SK-N-SH (cell line): ENCODE measurements at regions not wholly inside any gene's neighbourhood (a gene's known extent, or its start where the extent isn't known, plus 50 kb on each side); places are given as distances from the start of the nearest gene placed in this dataset.

Source experiments
- CTCF ChIA-PET: fragments of 300-600, 350-600 bp; formaldehyde crosslinking; extraction: SDS; loops from one replicate; lab custom pipeline; 2021; lab: Yijun Ruan, JAX
- POLR2A ChIA-PET: fragments of 350-600 bp; sonication (Branson Sonifier 250); formaldehyde crosslinking; extraction: SDS; loops from one replicate; lab custom pipeline; 2020; ENCODE audit warnings: antibody characterized with exemption, inconsistent platforms; lab: Yijun Ruan, JAX
- DNase-seq: peaks from one replicate; pipeline ENCODE4 v3.0.0; 2012
- H2AFZ ChIP-seq: fragments of 200-600 bp; sonication (generic); 2 replicates; pipeline ENCODE4 v1.8.1; 2016; ENCODE audit warnings: antibody characterized with exemption, mild to moderate bottlenecking, low read depth
- H3F3A ChIP-seq: fragments of 200-600 bp; sonication (generic); replicated peaks from 2 replicates; pipeline ENCODE3; 2016; ENCODE audit warnings: antibody characterized with exemption, mild to moderate bottlenecking; ENCODE audit not compliant: insufficient read depth
- H3K27ac ChIP-seq, 2 experiments: fragments of 200-500 bp in 1 of 2; fragments of 200-600 bp in 1 of 2; sonication (Bioruptor generic) in 1 of 2; sonication (generic), shearing (Covaris generic) in 1 of 2; 2 replicates each; pipeline versions ENCODE4 v1.5.1 to v1.6.1; 2014 to 2016; ENCODE audit warnings: low read depth in 2 of 2, inconsistent platforms in 1 of 2, low read length in 1 of 2, mild to moderate bottlenecking in 1 of 2, mixed read lengths in 1 of 2
- H3K27me3 ChIP-seq: fragments of 200-600 bp; sonication (generic), shearing (Covaris generic); 2 replicates; pipeline ENCODE4 v1.6.1; 2016; ENCODE audit warnings: mixed run types; ENCODE audit not compliant: insufficient read depth
- H3K36me3 ChIP-seq, 2 experiments: fragments of 200-500 bp in 1 of 2; fragments of 200-600 bp in 1 of 2; sonication (Bioruptor generic) in 1 of 2; sonication (generic) in 1 of 2; replicated peaks in 1 of 2; 2 replicates each; pipeline versions ENCODE3 to v1.5.1; 2014 to 2016; ENCODE audit warnings: low read length in 1 of 2, mild to moderate bottlenecking in 1 of 2; ENCODE audit not compliant: insufficient read depth in 2 of 2, control insufficient read depth in 1 of 2
- H3K4me1 ChIP-seq, 2 experiments: fragments of 200-500 bp in 1 of 2; fragments of 200-600 bp in 1 of 2; sonication (Bioruptor generic) in 1 of 2; sonication (generic), shearing (Covaris generic) in 1 of 2; 2 replicates each; pipeline versions ENCODE4 v1.5.1 to v1.6.1; 2014 to 2016; ENCODE audit warnings: low read depth in 1 of 2, low read length in 1 of 2, mixed run types in 1 of 2; ENCODE audit not compliant: insufficient read depth in 2 of 2, control insufficient read depth in 1 of 2
- H3K4me2 ChIP-seq: fragments of 200-600 bp; sonication (generic), shearing (Covaris generic); 2 replicates; pipeline ENCODE4 v1.6.1; 2017; ENCODE audit warnings: mixed run types
- H3K4me3 ChIP-seq, 2 experiments: fragments of 200-500 bp in 1 of 2; fragments of 200-600 bp in 1 of 2; sonication (Bioruptor generic) in 1 of 2; sonication (generic), shearing (Covaris generic) in 1 of 2; 2 replicates each; pipeline versions ENCODE4 v1.5.1 to v1.8.1; 2014 to 2016; ENCODE audit warnings: low read depth in 2 of 2, inconsistent platforms in 1 of 2, low read length in 1 of 2, mild to moderate bottlenecking in 1 of 2, mixed read lengths in 1 of 2, moderate library complexity in 1 of 2
- H3K79me2 ChIP-seq: fragments of 200-600 bp; sonication (generic); 2 replicates; pipeline ENCODE4 v1.8.1; 2017; ENCODE audit warnings: mild to moderate bottlenecking; ENCODE audit not compliant: insufficient read depth
- H3K9ac ChIP-seq: fragments of 200-600 bp; sonication (generic); 2 replicates; pipeline ENCODE4 v1.6.1; 2017; ENCODE audit warnings: mixed run types
- H3K9me2 ChIP-seq: fragments of 200-600 bp; sonication (generic); 2 replicates; pipeline ENCODE4 v1.6.1; 2017; ENCODE audit warnings: mixed run types
- H3K9me3 ChIP-seq: fragments of 200-600 bp; sonication (generic); 2 replicates; pipeline ENCODE4 v1.6.1; 2017; ENCODE audit warnings: mixed run types, mild to moderate bottlenecking, moderate library complexity
- H4K20me1 ChIP-seq: fragments of 200-600 bp; sonication (generic); 2 replicates; pipeline ENCODE4 v1.6.1; 2017; ENCODE audit warnings: mild to moderate bottlenecking, mixed run types; ENCODE audit not compliant: insufficient read depth
- EZH2phosphoT487 ChIP-seq: fragments of 200-600 bp; sonication (generic); IDR thresholded peaks from 2 replicates; pipeline ENCODE4 v1.6.1; 2017; ENCODE audit warnings: low read depth, mixed run types, mild to moderate bottlenecking, antibody characterized with exemption, moderate library complexity, borderline replicate concordance
- FOXJ3 ChIP-seq: sonication (generic); formaldehyde crosslinking; IDR thresholded peaks from 2 replicates; pipeline ENCODE4 v1.5.1; 2020; ENCODE audit warnings: mild to moderate bottlenecking, missing genetic modification reagents
- GABPA ChIP-seq: IDR thresholded peaks from 2 replicates; pipeline ENCODE4 v1.4.0; 2012; ENCODE audit warnings: low read depth, mild to moderate bottlenecking
- IRF3 ChIP-seq: fragments of 150-350 bp; IDR thresholded peaks from 2 replicates; pipeline ENCODE4 v1.6.1; 2016; ENCODE audit warnings: mild to moderate bottlenecking, low read depth, low read length
- JUND ChIP-seq: IDR thresholded peaks from 2 replicates; pipeline ENCODE4 v1.4.0; 2012
- MEF2A ChIP-seq: IDR thresholded peaks from 2 replicates; pipeline ENCODE4 v1.4.0; 2012; ENCODE audit warnings: low read depth, borderline replicate concordance
- NFIC ChIP-seq: IDR thresholded peaks from 2 replicates; pipeline ENCODE4 v1.4.0; 2012; ENCODE audit warnings: borderline replicate concordance
- NRF1 ChIP-seq: IDR thresholded peaks from 2 replicates; pipeline ENCODE4 v1.6.1; 2012; ENCODE audit warnings: low read depth, mild to moderate bottlenecking, low read length
- PBX3 ChIP-seq: IDR thresholded peaks from 2 replicates; pipeline ENCODE4; 2012
- RAD21 ChIP-seq: IDR thresholded peaks from 2 replicates; pipeline ENCODE4 v1.6.1; 2012; ENCODE audit warnings: mild to moderate bottlenecking, low read length
- RCOR1 ChIP-seq: fragments of 150-350 bp; IDR thresholded peaks from 2 replicates; pipeline ENCODE4 v1.6.1; 2017; ENCODE audit warnings: antibody characterized with exemption, low read length
- RXRA ChIP-seq: IDR thresholded peaks from 2 replicates; pipeline ENCODE4 v1.4.0; 2012; ENCODE audit warnings: low read depth, mild to moderate bottlenecking, borderline replicate concordance
- SIN3A ChIP-seq: IDR thresholded peaks from 2 replicates; pipeline ENCODE4 v1.6.1; 2012; ENCODE audit warnings: low read depth, mild to moderate bottlenecking, low read length, moderate library complexity, borderline replicate concordance
- SMC3 ChIP-seq: IDR thresholded peaks from 2 replicates; pipeline ENCODE4 v1.6.1; 2012; ENCODE audit warnings: low read depth, low read length, improper control_type of control experiment
- USF1 ChIP-seq: IDR thresholded peaks from 2 replicates; pipeline ENCODE4 v1.4.0; 2012; ENCODE audit warnings: low read depth, borderline replicate concordance
- YY1 ChIP-seq: IDR thresholded peaks from 2 replicates; pipeline ENCODE4 v1.4.0; 2012; ENCODE audit warnings: low read depth, mild to moderate bottlenecking
- WGBS: methylation state at CpG from one replicate; pipeline ENCODE4 v1.1.6; 2017; ENCODE audit warnings: low lambda C conversion rate; 5-methylcytosine and 5-hydroxymethylcytosine counted together
- TF ChIP-seq, protein P1 (sequence below): fragments of 150-350 bp; IDR thresholded peaks from 2 replicates; pipeline ENCODE4 v1.6.1; 2017; ENCODE audit warnings: antibody characterized with exemption, low read length, low read depth, borderline replicate concordance
- TF ChIP-seq, protein P2 (sequence below): fragments of 200-600 bp; sonication (generic); IDR thresholded peaks from 2 replicates; pipeline ENCODE4 v1.6.1; 2017; ENCODE audit warnings: antibody characterized with exemption, mild to moderate bottlenecking, moderate library complexity
- TF ChIP-seq, protein P3 (sequence below): IDR thresholded peaks from 2 replicates; pipeline ENCODE4 v1.4.0; 2012; ENCODE audit warnings: low read depth

- Histone ChIP-seq H4K20me1 (no peaks in the 10 kb centered on the region), H3K79me2 (no peaks in the 10 kb centered on the region), H3K27ac (no peak overlapping the region), H3K4me2 (no peak overlapping the region), H2AFZ (no peak overlapping the region), H3K36me3 (no peaks in the 10 kb centered on the region)
- TF ChIP-seq RXRA: no peak
- no peak for TF ChIP-seq EZH2phosphoT487
- no peak for TF ChIP-seq USF1
- TF ChIP-seq RCOR1: no peak
- TF ChIP-seq GABPA: no peak
- no peak for TF ChIP-seq JUND
- TF ChIP-seq IRF3: no peak
- no peak for TF ChIP-seq MEF2A
- TF ChIP-seq PBX3: no peak
- TF ChIP-seq YY1: no peak
- TF ChIP-seq, protein P1, sequence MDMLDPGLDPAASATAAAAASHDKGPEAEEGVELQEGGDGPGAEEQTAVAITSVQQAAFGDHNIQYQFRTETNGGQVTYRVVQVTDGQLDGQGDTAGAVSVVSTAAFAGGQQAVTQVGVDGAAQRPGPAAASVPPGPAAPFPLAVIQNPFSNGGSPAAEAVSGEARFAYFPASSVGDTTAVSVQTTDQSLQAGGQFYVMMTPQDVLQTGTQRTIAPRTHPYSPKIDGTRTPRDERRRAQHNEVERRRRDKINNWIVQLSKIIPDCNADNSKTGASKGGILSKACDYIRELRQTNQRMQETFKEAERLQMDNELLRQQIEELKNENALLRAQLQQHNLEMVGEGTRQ: no peak
- TF ChIP-seq, all 33 proteins: peak for 0
- no peaks in the 10 kb centered on the region for H3K9me3 ChIP-seq
- ChIA-PET POLR2A (no interaction called here), CTCF (no interaction called here)
- no peak for DNase-seq
- no peak overlapping the region for H3K4me3 ChIP-seq
- H3K9me2 ChIP-seq: no peaks in the 10 kb centered on the region
- H3K4me1 ChIP-seq: no peaks in the 10 kb centered on the region
- WGBS: 44% methylated on average over 14 of the region's 19 CpGs
- no peaks in the 10 kb centered on the region for H3K27me3 ChIP-seq
- no peak overlapping the region for H3K9ac ChIP-seq
- H3F3A ChIP-seq: no peaks in the 10 kb centered on the region
Observed at GRCh38 chr4:9600246-9600645, 156.0 kb downstream of the DEFB131A start.

DNA sequence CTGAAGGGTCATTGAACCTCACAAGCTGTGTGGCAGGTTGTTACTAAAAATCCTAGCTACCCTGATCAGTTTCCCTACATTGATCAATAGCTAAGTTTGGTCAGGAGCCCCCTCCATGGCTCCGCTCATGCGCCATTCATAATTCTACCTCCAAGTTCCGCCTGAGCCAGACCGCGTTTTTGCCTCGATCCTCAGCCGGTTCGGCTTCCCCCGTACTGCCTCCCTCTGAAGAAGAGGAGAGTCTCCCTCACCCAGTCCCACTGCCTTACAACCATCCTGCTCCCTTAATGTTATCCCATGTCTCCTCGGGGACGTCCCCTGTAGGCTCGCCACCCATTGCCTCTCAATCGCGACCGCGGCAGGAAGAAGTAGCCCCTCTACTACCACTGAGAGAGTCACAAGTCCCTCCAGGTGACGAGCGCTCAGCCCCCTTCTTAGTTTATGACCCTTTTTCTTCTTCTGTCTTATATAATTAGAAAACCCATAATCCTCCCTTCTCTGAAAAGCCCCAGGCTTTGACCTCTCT lies 158.2 kb downstream of the DEFB131A start:
- Histone ChIP-seq H3K27ac (no peak overlapping the region), H3K27me3 (no peaks in the 10 kb centered on the region), H3K9me2 (no peaks in the 10 kb centered on the region), H3F3A (no peaks in the 10 kb centered on the region), H3K9me3 (no peaks in the 10 kb centered on the region), H2AFZ (no peak overlapping the region), H3K36me3 (no peaks in the 10 kb centered on the region), H3K4me2 (no peak overlapping the region), H3K79me2 (no peaks in the 10 kb centered on the region), H3K9ac (no peak overlapping the region), H3K4me3 (no peak overlapping the region), H3K4me1 (no peaks in the 10 kb centered on the region), H4K20me1 (no peaks in the 10 kb centered on the region)
- ChIA-PET POLR2A (no interaction called here), CTCF (no interaction called here)
- no peak for DNase-seq
- TF ChIP-seq EZH2phosphoT487 (no peak), SMC3 (no peak), NFIC (no peak), SIN3A (no peak), NRF1 (no peak), FOXJ3 (no peak), RAD21 (no peak)
- TF ChIP-seq, protein P2, sequence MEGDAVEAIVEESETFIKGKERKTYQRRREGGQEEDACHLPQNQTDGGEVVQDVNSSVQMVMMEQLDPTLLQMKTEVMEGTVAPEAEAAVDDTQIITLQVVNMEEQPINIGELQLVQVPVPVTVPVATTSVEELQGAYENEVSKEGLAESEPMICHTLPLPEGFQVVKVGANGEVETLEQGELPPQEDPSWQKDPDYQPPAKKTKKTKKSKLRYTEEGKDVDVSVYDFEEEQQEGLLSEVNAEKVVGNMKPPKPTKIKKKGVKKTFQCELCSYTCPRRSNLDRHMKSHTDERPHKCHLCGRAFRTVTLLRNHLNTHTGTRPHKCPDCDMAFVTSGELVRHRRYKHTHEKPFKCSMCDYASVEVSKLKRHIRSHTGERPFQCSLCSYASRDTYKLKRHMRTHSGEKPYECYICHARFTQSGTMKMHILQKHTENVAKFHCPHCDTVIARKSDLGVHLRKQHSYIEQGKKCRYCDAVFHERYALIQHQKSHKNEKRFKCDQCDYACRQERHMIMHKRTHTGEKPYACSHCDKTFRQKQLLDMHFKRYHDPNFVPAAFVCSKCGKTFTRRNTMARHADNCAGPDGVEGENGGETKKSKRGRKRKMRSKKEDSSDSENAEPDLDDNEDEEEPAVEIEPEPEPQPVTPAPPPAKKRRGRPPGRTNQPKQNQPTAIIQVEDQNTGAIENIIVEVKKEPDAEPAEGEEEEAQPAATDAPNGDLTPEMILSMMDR: no peak
- TF ChIP-seq, protein P3, sequence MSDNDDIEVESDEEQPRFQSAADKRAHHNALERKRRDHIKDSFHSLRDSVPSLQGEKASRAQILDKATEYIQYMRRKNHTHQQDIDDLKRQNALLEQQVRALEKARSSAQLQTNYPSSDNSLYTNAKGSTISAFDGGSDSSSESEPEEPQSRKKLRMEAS: no peak
- WGBS: 69% methylated on average over 18 of the region's 18 CpGs
